ENCODE measurements at regions not wholly inside any gene's neighbourhood (a gene's known extent, or its start where the extent isn't known, plus 50 kb on each side); places are given as distances from the start of the nearest gene placed in this dataset.

GRCh38 chr1:230555814-230556213 is 86.5 kb upstream of the COG2 start:
- TF ChIP-seq CTCF (IDR thresholded peaks at IDR 0.05; ENCODE audit: low read depth, low read length, missing input control) (no peak), REST (IDR thresholded peaks at IDR 0.05) (no peak), GABPA (IDR thresholded peaks at IDR 0.05 in 1 of 2, conservative IDR thresholded peaks at IDR 0.05 in 1 of 2) (no peak), MAX (IDR thresholded peaks at IDR 0.05) (no peak), FOXA1 (IDR thresholded peaks at IDR 0.05) (no peak), JUND (IDR thresholded peaks at IDR 0.05) (no peak), YY1 (IDR thresholded peaks at IDR 0.05) (no peak), RXRA (IDR thresholded peaks at IDR 0.05) (no peak), SP1 (IDR thresholded peaks at IDR 0.05) (no peak)
